DOHH2 (cell line): ENCODE measurements at regions not wholly inside any gene's neighbourhood (a gene's known extent, or its start where the extent isn't known, plus 50 kb on each side); places are given as distances from the start of the nearest gene placed in this dataset.

ENCODE experiments used
- H3F3A ChIP-seq: fragments of 200-600 bp; sonication (generic), shearing (Covaris generic); 2 replicates; pipeline ENCODE4 v1.6.0; 2016; ENCODE audit warnings: antibody characterized with exemption, mild to moderate bottlenecking; ENCODE audit not compliant: control insufficient read depth, insufficient read depth
- H3K27ac ChIP-seq: fragments of 200-600 bp; sonication (generic); 2 replicates; pipeline ENCODE4 v1.5.1; 2014; ENCODE audit warnings: low read depth, mild to moderate bottlenecking, low read length, moderate library complexity
- H3K27me3 ChIP-seq: fragments of 200-600 bp; sonication (generic); 2 replicates; pipeline ENCODE4 v1.6.1; 2014; ENCODE audit warnings: mild to moderate bottlenecking, low read length, mixed read lengths; ENCODE audit not compliant: control insufficient read depth
- H3K36me3 ChIP-seq: fragments of 200-600 bp; sonication (generic); 2 replicates; pipeline ENCODE4 v1.6.1; 2014; ENCODE audit warnings: mild to moderate bottlenecking, low read length, moderate library complexity, mixed read lengths; ENCODE audit not compliant: control insufficient read depth
- H3K4me1 ChIP-seq: fragments of 200-600 bp; sonication (generic); 2 replicates; pipeline ENCODE4 v1.6.1; 2014; ENCODE audit warnings: mild to moderate bottlenecking, low read length, mixed read lengths; ENCODE audit not compliant: control insufficient read depth
- H3K4me2 ChIP-seq: fragments of 200-600 bp; sonication (generic); 2 replicates; pipeline ENCODE4 v1.6.0; 2014; ENCODE audit warnings: mild to moderate bottlenecking, low read length, moderate library complexity
- H3K4me3 ChIP-seq: fragments of 200-600 bp; sonication (generic); 2 replicates; pipeline ENCODE4 v1.5.1; 2014; ENCODE audit warnings: mild to moderate bottlenecking, low read length, mixed read lengths
- H3K79me2 ChIP-seq: fragments of 200-600 bp; sonication (generic); 2 replicates; pipeline ENCODE4 v1.6.1; 2014; ENCODE audit warnings: mild to moderate bottlenecking, low read length, mixed read lengths; ENCODE audit not compliant: control insufficient read depth
- H3K9me2 ChIP-seq: fragments of 200-600 bp; sonication (generic); replicated peaks from 2 replicates; pipeline ENCODE4 v1.6.1; 2014; ENCODE audit warnings: mild to moderate bottlenecking, low read length, mixed read lengths; ENCODE audit not compliant: control insufficient read depth
- H3K9me3 ChIP-seq: fragments of 200-600 bp; sonication (generic); 2 replicates; pipeline ENCODE4 v1.6.1; 2014; ENCODE audit warnings: antibody characterized with exemption, low read length, mixed read lengths; ENCODE audit not compliant: control insufficient read depth, insufficient read depth
- H4K20me1 ChIP-seq: fragments of 200-600 bp; sonication (generic); 2 replicates; pipeline ENCODE4 v1.6.0; 2014; ENCODE audit warnings: low read depth, mild to moderate bottlenecking, antibody characterized with exemption, low read length, moderate library complexity; ENCODE audit not compliant: control insufficient read depth, insufficient read depth
- EZH2phosphoT487 ChIP-seq: fragments of 200-600 bp; sonication (generic); IDR thresholded peaks from 2 replicates; pipeline ENCODE4 v1.6.1; 2017; ENCODE audit warnings: borderline replicate concordance, mild to moderate bottlenecking, antibody characterized with exemption, low read length, moderate library complexity, mixed read lengths
- TF ChIP-seq, protein P1 (sequence below): fragments of 200-600 bp; sonication (generic); IDR thresholded peaks from one replicate; pipeline ENCODE4 v1.5.1; 2014; ENCODE audit warnings: antibody characterized with exemption, mild to moderate bottlenecking, low read depth, low read length; ENCODE audit not compliant: poor library complexity, severe bottlenecking

DNA sequence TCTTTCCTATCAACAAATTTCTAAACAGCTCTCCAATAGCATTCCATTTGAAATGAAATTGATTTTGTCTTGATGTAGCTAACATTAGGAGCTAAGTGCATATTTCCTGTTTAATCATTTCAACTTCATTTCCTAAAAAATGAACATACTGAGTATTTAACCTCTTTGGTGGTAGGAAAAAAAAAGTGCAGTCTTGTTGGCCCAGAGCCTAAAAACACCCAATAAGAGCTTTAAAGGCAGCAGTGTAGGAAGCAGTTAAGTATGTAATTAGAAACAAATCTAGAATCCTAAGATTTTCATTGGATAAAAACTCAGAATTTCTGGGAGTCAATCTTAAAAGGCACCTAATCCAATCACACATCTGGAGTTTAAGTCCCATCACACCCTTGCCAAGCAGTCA lies 71.0 kb upstream of the RBMS1 start:
- H3K9me3 ChIP-seq, result no peaks in the 10 kb centered on the region
- TF ChIP-seq, protein P1, sequence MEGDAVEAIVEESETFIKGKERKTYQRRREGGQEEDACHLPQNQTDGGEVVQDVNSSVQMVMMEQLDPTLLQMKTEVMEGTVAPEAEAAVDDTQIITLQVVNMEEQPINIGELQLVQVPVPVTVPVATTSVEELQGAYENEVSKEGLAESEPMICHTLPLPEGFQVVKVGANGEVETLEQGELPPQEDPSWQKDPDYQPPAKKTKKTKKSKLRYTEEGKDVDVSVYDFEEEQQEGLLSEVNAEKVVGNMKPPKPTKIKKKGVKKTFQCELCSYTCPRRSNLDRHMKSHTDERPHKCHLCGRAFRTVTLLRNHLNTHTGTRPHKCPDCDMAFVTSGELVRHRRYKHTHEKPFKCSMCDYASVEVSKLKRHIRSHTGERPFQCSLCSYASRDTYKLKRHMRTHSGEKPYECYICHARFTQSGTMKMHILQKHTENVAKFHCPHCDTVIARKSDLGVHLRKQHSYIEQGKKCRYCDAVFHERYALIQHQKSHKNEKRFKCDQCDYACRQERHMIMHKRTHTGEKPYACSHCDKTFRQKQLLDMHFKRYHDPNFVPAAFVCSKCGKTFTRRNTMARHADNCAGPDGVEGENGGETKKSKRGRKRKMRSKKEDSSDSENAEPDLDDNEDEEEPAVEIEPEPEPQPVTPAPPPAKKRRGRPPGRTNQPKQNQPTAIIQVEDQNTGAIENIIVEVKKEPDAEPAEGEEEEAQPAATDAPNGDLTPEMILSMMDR, result no peak
- TF ChIP-seq EZH2phosphoT487, result no peak
- H3K4me2 ChIP-seq, result no peak overlapping the region
- no peaks in the 10 kb centered on the region for H3K79me2 ChIP-seq
- no peaks in the 10 kb centered on the region for H3K4me1 ChIP-seq
- H4K20me1 ChIP-seq, result no peaks in the 10 kb centered on the region
- H3F3A ChIP-seq, result no peaks in the 10 kb centered on the region
- no peak overlapping the region for H3K27ac ChIP-seq
- H3K4me3 ChIP-seq, result no peak overlapping the region
- no peaks in the 10 kb centered on the region for H3K9me2 ChIP-seq
- no peaks in the 10 kb centered on the region; the same call in 1 of the 2 replicates for H3K27me3 ChIP-seq
- no peaks in the 10 kb centered on the region for H3K36me3 ChIP-seq

DNA sequence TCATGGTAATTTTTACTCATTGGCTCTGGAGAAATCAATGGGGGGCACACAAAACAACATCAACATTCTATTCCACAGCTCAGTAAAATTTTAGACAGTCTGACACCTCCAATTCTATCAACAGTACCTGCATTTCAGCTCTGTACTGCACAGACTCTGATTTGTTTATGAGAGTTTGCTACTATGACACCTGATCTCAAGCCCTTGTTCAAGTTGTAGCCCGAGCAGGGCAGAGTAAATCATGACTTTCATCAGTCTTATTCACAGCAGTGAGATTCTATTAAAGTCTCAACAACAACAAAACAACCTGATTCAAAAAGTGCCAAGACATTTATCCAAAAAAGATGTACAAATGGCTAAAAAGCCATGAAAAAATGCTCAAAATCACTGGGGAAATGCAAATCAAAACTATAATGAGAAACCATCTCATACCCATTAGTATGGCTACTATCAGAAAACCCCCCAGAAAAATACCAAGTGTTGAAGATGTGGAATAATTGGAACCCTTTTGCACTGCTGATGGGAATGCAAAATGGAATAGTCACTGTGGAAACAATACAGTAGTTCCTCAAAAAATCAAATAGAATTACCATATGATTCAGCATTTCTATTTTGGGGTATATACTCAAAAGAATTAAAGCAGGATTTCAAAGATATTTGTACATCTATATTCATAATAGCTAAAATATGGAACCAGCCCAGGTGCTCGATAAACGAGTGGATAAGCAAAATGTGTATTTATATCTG lies 71.7 kb upstream of the RBMS1 start:
- no peak overlapping the region for H3K4me2 ChIP-seq

GRCh38 chr2:160566717-160567116 lies 73.1 kb upstream of the RBMS1 start:
- H3K4me2 ChIP-seq, result no peak overlapping the region
- no peak overlapping the region for H3K4me3 ChIP-seq
- no peaks in the 10 kb centered on the region for H4K20me1 ChIP-seq
- no peaks in the 10 kb centered on the region for H3K79me2 ChIP-seq
- no peaks in the 10 kb centered on the region for H3K9me3 ChIP-seq
- no peaks in the 10 kb centered on the region for H3K36me3 ChIP-seq
- H3K9me2 ChIP-seq, result no peaks in the 10 kb centered on the region
- H3F3A ChIP-seq, result no peaks in the 10 kb centered on the region
- H3K4me1 ChIP-seq, result no peaks in the 10 kb centered on the region
- no peak overlapping the region for H3K27ac ChIP-seq
- H3K27me3 ChIP-seq, result no peaks in the 10 kb centered on the region; the same call in 1 of the 2 replicates
- no peak for TF ChIP-seq EZH2phosphoT487
- TF ChIP-seq, protein P1, result no peak

More for the DNA sequence above, 71.7 kb upstream of the RBMS1 start:
- no peak overlapping the region for H3K27ac ChIP-seq
- TF ChIP-seq EZH2phosphoT487, result no peak
- TF ChIP-seq, protein P1, result no peak
- H3K36me3 ChIP-seq, result no peaks in the 10 kb centered on the region
- no peak overlapping the region for H3K4me3 ChIP-seq
- no peaks in the 10 kb centered on the region for H3K4me1 ChIP-seq
- no peaks in the 10 kb centered on the region; the same call in 1 of the 2 replicates for H3K27me3 ChIP-seq
- no peaks in the 10 kb centered on the region for H4K20me1 ChIP-seq
- H3F3A ChIP-seq, result no peaks in the 10 kb centered on the region
- H3K9me3 ChIP-seq, result no peaks in the 10 kb centered on the region
- H3K79me2 ChIP-seq, result no peaks in the 10 kb centered on the region
- no peaks in the 10 kb centered on the region for H3K9me2 ChIP-seq
